ENCODE measurements at regions not wholly inside any gene's neighbourhood (a gene's known extent, or its start where the extent isn't known, plus 50 kb on each side); places are given as distances from the start of the nearest gene placed in this dataset.

GRCh38 chr3:27779176-27779575 is 57.1 kb upstream of the EOMES start:
- intact Hi-C loops (cut with DNase I), result no loop called here
- H3K27ac ChIP-seq, result no peak overlapping the region
- H3K4me3 ChIP-seq, result no peak overlapping the region
- WGBS, 2 donors, result 58 to 69% methylated on average over 2 of the region's 2 CpGs
- no peaks in the 10 kb centered on the region for H3K9me3 ChIP-seq
- H3K36me3 ChIP-seq, result no peaks in the 10 kb centered on the region
- H3K27me3 ChIP-seq, result no peaks in the 10 kb centered on the region
- no peak for DNase-seq
- no peak for TF ChIP-seq POLR2AphosphoS5 (IDR thresholded peaks at IDR 0.05)
- TF ChIP-seq CTCF (IDR thresholded peaks at IDR 0.05), result no peak
- TF ChIP-seq EP300 (IDR thresholded peaks at IDR 0.05), result no peak
- no peak for TF ChIP-seq POLR2A (IDR thresholded peaks at IDR 0.05)
- no peaks in the 10 kb centered on the region for H3K4me1 ChIP-seq

- DNase-seq, result no peak
- 96 to 99% methylated on average over 2 of the region's 2 CpGs for WGBS, 2 donors
- no peak overlapping the region for H3K27ac ChIP-seq
These were observed 67.3 kb upstream of the EOMES start for GRCh38 chr3:27789420-27789819.

GRCh38 chr3:27791956-27792355 is 69.8 kb upstream of the EOMES start:
- Histone ChIP-seq H3K36me3 (no peaks in the 10 kb centered on the region), H3K27ac (no peak overlapping the region), H3K27me3 (no peaks in the 10 kb centered on the region), H3K9me3 (no peaks in the 10 kb centered on the region), H3K4me1 (no peaks in the 10 kb centered on the region), H3K4me3 (no peak overlapping the region)
- intact Hi-C loops (cut with DNase I), result no loop called here
- WGBS, 2 donors, result 81 to 84% methylated on average over 2 of the region's 2 CpGs
- no peak for TF ChIP-seq CTCF (IDR thresholded peaks at IDR 0.05)
- TF ChIP-seq EP300 (IDR thresholded peaks at IDR 0.05), result no peak
- TF ChIP-seq POLR2AphosphoS5 (IDR thresholded peaks at IDR 0.05), result no peak
- TF ChIP-seq POLR2A (IDR thresholded peaks at IDR 0.05), result no peak
- no peak for DNase-seq

More at GRCh38 chr3:27789420-27789819, 67.3 kb upstream of the EOMES start:
- Histone ChIP-seq H3K4me3 (no peak overlapping the region), H3K36me3 (no peaks in the 10 kb centered on the region), H3K4me1 (no peaks in the 10 kb centered on the region), H3K9me3 (no peaks in the 10 kb centered on the region), H3K27me3 (no peaks in the 10 kb centered on the region)
- intact Hi-C loops (cut with DNase I), result no loop called here
- TF ChIP-seq POLR2A (IDR thresholded peaks at IDR 0.05), result no peak
- no peak for TF ChIP-seq EP300 (IDR thresholded peaks at IDR 0.05)
- TF ChIP-seq CTCF (IDR thresholded peaks at IDR 0.05), result no peak
- TF ChIP-seq POLR2AphosphoS5 (IDR thresholded peaks at IDR 0.05), result no peak

- no peak for DNase-seq
- TF ChIP-seq POLR2AphosphoS5 (IDR thresholded peaks at IDR 0.05), result no peak
- TF ChIP-seq POLR2A (IDR thresholded peaks at IDR 0.05), result no peak
- no peak for TF ChIP-seq EP300 (IDR thresholded peaks at IDR 0.05)
- no peak for TF ChIP-seq CTCF (IDR thresholded peaks at IDR 0.05)
- Histone ChIP-seq H3K36me3 (no peaks in the 10 kb centered on the region), H3K27me3 (no peaks in the 10 kb centered on the region), H3K27ac (no peak overlapping the region), H3K4me1 (no peaks in the 10 kb centered on the region), H3K9me3 (no peaks in the 10 kb centered on the region), H3K4me3 (no peak overlapping the region)
- intact Hi-C loops (cut with DNase I), result no loop called here
- 53 to 69% methylated on average over 3 of the region's 3 CpGs for WGBS, 2 donors
These were observed 70.7 kb upstream of the EOMES start for GRCh38 chr3:27792869-27793268.

- no peak overlapping the region for H3K4me3 ChIP-seq
- no peaks in the 10 kb centered on the region for H3K4me1 ChIP-seq
- WGBS, 2 donors, result 88 to 91% methylated on average over 4 of the region's 4 CpGs
- TF ChIP-seq POLR2A (IDR thresholded peaks at IDR 0.05) (no peak), POLR2AphosphoS5 (IDR thresholded peaks at IDR 0.05) (no peak), CTCF (IDR thresholded peaks at IDR 0.05) (no peak), EP300 (IDR thresholded peaks at IDR 0.05) (no peak)
- no peak for DNase-seq
- no peaks in the 10 kb centered on the region for H3K27me3 ChIP-seq
- no peaks in the 10 kb centered on the region for H3K9me3 ChIP-seq
- no peaks in the 10 kb centered on the region for H3K36me3 ChIP-seq
- intact Hi-C loops (cut with DNase I), result no loop called here
- H3K27ac ChIP-seq, result no peak overlapping the region
These were observed 72.1 kb upstream of the EOMES start for GRCh38 chr3:27794211-27794610.
